ENCODE measurements at regions not wholly inside any gene's neighbourhood (a gene's known extent, or its start where the extent isn't known, plus 50 kb on each side); places are given as distances from the start of the nearest gene placed in this dataset.
"Not testable (repeated sequence)": the region's sequence is repeated elsewhere in the genome, so short reads cannot be mapped to it uniquely, and the experiment has no call there.

DNA sequence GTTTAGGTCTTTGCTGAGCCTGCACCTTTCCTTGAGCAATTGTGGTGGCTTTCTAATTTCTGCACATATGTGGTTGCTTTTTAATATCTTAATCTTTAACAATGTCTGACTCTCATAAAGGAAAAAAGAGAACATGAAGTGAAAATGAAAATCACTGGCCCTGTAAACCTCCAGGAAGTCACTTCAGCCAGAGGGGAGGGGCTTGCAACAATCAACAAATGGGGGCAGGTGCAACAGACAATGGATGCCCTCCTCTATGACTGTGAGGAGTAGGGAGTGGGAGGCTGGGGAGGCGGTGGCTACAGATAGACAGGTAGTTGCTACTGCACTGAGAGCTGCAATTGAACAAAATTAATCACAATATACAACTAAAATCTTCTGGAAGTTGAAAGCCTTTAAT, 1377.4 kb downstream of the XPNPEP1 start:
- Histone ChIP-seq H3K36me3 (ENCODE audit: insufficient read depth, low read length) (no peaks in the 10 kb centered on the region), H3K27me3 (ENCODE audit: control insufficient read depth in 1 of 2, insufficient read depth in 2 of 2, low read length in 2 of 2) (no peaks in the 10 kb centered on the region), H3K4me3 (ENCODE audit: low read depth in 1 of 2, low read length in 2 of 2) (no peak overlapping the region), H3K9ac (ENCODE audit: low read length) (no peak overlapping the region), H3K9me3 (ENCODE audit: low read length) (no peaks in the 10 kb centered on the region), H3K27ac (ENCODE audit: low read depth, low read length) (no peak overlapping the region), H3K4me1 (ENCODE audit: insufficient read depth, low read length) (no peaks in the 10 kb centered on the region)

DNA sequence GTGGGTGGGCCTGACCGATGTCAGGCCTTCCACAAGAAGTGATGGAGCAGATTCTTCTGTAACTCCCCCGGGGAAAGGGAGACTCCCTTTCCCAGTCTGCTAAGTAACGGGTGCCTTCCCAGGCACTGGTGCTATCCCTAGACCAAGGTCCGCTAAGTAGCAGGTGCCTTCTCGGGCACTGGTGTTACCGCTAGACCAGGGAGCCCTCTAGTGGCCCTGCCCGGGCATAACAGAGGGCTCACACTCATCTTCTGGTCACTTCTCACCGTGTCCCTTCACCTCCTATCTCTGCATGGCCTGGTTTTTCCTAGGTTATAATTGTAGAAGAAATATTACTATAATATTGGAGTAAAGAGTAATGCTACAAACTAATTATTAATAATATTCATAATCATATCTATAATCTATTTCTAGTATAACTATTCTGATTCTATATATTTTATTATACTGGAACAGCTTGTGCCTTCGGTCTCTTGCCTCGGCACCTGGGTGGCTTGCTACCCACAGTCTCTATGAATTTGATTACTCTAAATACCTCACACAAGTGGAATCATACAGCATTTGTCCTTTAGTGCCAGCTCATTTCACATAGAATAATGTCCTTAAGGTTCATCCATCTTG, 1378.7 kb downstream of the XPNPEP1 start:
- Histone ChIP-seq H3K36me3 (ENCODE audit: insufficient read depth, low read length) (no peaks in the 10 kb centered on the region), H3K27me3 (ENCODE audit: control insufficient read depth in 1 of 2, insufficient read depth in 2 of 2, low read length in 2 of 2) (no peaks in the 10 kb centered on the region), H3K27ac (ENCODE audit: low read depth, low read length) (no peak overlapping the region), H3K4me3 (ENCODE audit: low read depth in 1 of 2, low read length in 2 of 2) (no peak overlapping the region), H3K9me3 (ENCODE audit: low read length) (no peaks in the 10 kb centered on the region), H3K4me1 (ENCODE audit: insufficient read depth, low read length) (no peaks in the 10 kb centered on the region), H3K9ac (ENCODE audit: low read length) (no peak overlapping the region)

DNA sequence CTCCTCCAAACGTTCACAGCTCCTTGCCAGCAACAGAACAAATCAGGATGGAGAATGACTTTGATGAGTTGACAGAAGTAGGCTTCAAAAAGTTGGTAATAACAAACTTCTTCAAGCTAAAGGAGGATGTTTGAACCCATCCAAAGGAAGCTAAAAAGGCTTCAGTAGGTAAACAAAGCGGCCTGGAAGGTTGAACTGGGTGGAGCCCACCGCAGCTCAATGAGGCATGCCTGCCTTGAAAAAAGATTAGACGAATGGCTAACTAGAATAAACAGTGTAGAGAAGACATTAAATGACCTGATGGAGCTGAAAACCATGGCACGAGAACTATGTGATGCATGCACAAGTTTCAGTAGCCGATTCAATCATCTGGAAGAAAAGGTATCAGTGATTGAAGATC, 1369.0 kb upstream of the SORCS1 start:
- not testable (repeated sequence) for H3K9ac ChIP-seq (ENCODE audit: low read length); H3K4me3 ChIP-seq (ENCODE audit: low read depth in 1 of 2, low read length in 2 of 2); H3K27me3 ChIP-seq (ENCODE audit: control insufficient read depth in 1 of 2, insufficient read depth in 2 of 2, low read length in 2 of 2); H3K27ac ChIP-seq (ENCODE audit: low read depth, low read length); H3K36me3 ChIP-seq (ENCODE audit: insufficient read depth, low read length); H3K9me3 ChIP-seq (ENCODE audit: low read length); H3K4me1 ChIP-seq (ENCODE audit: insufficient read depth, low read length)

DNA sequence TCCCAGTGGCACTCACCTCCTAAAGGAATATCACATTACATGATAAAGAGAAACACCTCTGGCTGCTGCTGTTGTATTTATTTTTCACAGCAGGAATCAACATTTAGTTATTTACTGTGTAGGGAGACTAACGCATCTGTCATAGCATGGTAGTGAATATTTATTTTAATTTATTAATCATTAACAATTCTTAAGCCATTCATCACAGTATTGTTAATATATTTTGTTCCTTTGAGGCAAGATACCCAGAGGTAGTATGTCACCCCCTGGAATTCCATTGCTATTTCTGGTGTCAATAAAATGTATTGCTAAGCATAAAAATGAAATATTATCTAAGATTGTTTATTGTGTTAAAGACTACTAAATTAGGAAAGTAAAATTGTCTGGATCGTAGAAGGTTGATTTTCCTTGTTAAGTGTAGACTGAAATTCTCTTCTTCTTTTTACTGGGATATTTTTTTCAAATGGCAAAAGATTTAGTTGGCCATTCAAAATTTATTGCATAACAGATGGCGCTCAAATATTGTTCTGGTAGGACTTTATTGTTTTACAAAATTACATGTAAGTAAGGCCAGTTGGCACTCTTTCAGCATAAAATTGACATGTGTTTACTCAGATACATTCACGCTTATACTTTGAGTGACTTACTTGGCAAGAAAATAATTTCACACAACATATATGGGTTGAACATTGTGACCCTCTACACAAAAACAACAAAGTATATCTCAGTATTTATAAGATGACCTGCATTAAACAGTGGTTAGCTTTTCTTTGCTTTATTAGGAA, 1358.7 kb upstream of the SORCS1 start:
- Histone ChIP-seq H3K4me1 (ENCODE audit: insufficient read depth, low read length) (peaks cover 11% of the 10 kb centered on the region), H3K4me3 (ENCODE audit: low read depth in 1 of 2, low read length in 2 of 2) (no peak overlapping the region), H3K27me3 (ENCODE audit: control insufficient read depth in 1 of 2, insufficient read depth in 2 of 2, low read length in 2 of 2) (no peaks in the 10 kb centered on the region), H3K9ac (ENCODE audit: low read length) (no peak overlapping the region), H3K9me3 (ENCODE audit: low read length) (no peaks in the 10 kb centered on the region), H3K27ac (ENCODE audit: low read depth, low read length) (no peak overlapping the region), H3K36me3 (ENCODE audit: insufficient read depth, low read length) (no peaks in the 10 kb centered on the region)

DNA sequence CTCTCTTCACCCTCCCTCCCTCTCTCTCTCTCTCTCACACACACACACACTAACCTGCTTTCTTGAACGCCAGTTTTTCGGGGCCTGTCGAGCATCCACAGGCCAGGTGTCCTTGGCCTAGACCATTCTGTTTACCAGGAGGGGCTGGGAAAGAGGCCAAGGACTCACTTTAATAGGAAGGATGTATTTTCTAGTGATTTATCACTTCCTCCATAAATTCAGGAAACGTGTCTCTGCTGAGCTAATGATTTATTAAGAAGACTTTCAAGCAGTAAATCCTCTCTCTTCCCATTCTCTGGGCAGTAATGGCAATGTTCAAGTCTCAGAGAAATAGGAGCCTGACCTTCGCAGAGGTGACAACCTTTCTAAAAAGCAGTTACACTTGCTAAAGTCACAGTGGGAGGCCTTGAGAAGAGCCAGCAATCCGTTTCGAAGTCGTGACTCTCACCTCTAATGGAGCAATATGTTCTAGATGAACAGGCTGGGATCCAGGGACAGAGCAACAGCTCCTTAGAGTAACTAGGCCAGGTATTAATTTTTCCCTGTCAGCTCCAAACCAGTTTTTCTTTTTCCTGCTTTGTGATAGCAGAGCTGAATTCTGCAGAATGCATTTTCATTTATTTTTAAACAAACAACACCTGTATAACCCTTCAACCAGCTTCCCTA, 1357.5 kb upstream of the SORCS1 start:
- Histone ChIP-seq H3K27ac (ENCODE audit: low read depth, low read length) (no peak overlapping the region), H3K4me3 (ENCODE audit: low read depth in 1 of 2, low read length in 2 of 2) (no peak overlapping the region), H3K36me3 (ENCODE audit: insufficient read depth, low read length) (no peaks in the 10 kb centered on the region), H3K27me3 (ENCODE audit: control insufficient read depth in 1 of 2, insufficient read depth in 2 of 2, low read length in 2 of 2) (no peaks in the 10 kb centered on the region), H3K9me3 (ENCODE audit: low read length) (no peaks in the 10 kb centered on the region), H3K4me1 (ENCODE audit: insufficient read depth, low read length) (peaks cover 11% of the 10 kb centered on the region), H3K9ac (ENCODE audit: low read length) (no peak overlapping the region)

DNA sequence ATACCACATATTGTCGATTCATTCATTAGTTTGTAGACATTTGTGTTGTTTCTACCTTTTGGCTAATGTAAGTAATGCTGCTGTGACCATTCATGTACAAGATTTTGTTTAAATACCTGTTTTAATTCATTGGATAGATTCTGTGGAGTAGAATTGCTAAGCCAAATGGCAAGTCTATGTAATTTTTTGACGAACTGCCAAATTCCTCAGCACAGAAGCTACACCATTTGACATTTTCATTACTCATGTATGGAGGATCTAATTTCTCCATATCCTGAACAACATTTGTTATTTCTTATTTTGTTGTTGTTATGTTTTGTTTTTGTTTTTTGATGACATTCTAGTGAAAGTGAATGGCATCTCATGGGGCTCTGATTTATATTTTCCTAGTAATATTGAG, 1351.3 kb upstream of the SORCS1 start:
- H3K4me1 ChIP-seq (ENCODE audit: insufficient read depth, low read length), result no peaks in the 10 kb centered on the region
- no peaks in the 10 kb centered on the region for H3K27me3 ChIP-seq (ENCODE audit: control insufficient read depth in 1 of 2, insufficient read depth in 2 of 2, low read length in 2 of 2)
- H3K9ac ChIP-seq (ENCODE audit: low read length), result no peak overlapping the region
- no peak overlapping the region for H3K27ac ChIP-seq (ENCODE audit: low read depth, low read length)
- H3K36me3 ChIP-seq (ENCODE audit: insufficient read depth, low read length), result no peaks in the 10 kb centered on the region
- H3K9me3 ChIP-seq (ENCODE audit: low read length), result no peaks in the 10 kb centered on the region
- no peak overlapping the region for H3K4me3 ChIP-seq (ENCODE audit: low read depth in 1 of 2, low read length in 2 of 2)

DNA sequence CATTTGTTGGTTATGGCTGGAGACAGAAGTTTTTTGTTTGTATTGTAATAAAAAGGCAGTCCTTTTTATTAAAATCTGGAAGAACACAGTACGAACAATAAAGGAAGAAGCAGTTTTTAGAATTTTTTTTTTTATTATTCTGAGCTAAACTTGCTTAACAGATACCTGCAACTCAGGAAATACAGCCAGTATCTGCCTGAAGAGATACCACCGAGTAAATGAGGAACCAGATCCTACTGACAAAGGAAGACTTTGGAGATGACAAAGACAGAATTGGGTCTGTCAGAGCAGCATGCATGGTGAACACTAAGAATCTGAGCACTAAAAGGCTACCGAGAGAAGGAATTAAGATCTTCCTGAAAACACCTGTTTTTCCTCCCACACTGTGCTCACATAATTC, 1335.9 kb upstream of the SORCS1 start:
- no peaks in the 10 kb centered on the region for H3K4me1 ChIP-seq (ENCODE audit: insufficient read depth, low read length)
- no peak overlapping the region for H3K27ac ChIP-seq (ENCODE audit: low read depth, low read length)
- H3K9ac ChIP-seq (ENCODE audit: low read length), result no peak overlapping the region
- H3K4me3 ChIP-seq (ENCODE audit: low read depth in 1 of 2, low read length in 2 of 2), result no peak overlapping the region
- no peaks in the 10 kb centered on the region for H3K27me3 ChIP-seq (ENCODE audit: control insufficient read depth in 1 of 2, insufficient read depth in 2 of 2, low read length in 2 of 2)
- H3K9me3 ChIP-seq (ENCODE audit: low read length), result no peaks in the 10 kb centered on the region
- no peaks in the 10 kb centered on the region for H3K36me3 ChIP-seq (ENCODE audit: insufficient read depth, low read length)

DNA sequence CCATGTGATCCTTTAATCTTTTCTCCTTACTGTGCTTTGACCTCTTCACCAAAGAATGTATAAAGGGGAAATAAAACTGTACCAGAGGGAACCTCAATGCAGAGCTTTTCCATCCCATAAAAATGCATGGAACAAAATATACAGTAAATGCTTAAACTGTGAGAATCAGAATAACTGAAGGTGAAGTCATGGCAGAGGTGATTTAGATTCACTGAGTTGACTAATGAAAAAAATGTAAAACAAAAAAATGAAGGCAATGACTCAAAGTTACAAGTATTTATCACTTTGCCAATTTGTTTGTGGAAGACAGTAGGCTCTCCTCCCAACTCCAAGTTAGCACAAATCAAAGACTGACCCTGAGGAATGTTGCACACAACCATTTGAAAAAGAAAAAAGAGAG, 1331.6 kb upstream of the SORCS1 start:
- H3K4me3 ChIP-seq (ENCODE audit: low read depth in 1 of 2, low read length in 2 of 2), result no peak overlapping the region
- no peak overlapping the region for H3K27ac ChIP-seq (ENCODE audit: low read depth, low read length)
- no peaks in the 10 kb centered on the region for H3K36me3 ChIP-seq (ENCODE audit: insufficient read depth, low read length)
- no peak overlapping the region for H3K9ac ChIP-seq (ENCODE audit: low read length)
- H3K4me1 ChIP-seq (ENCODE audit: insufficient read depth, low read length), result no peaks in the 10 kb centered on the region
- no peaks in the 10 kb centered on the region for H3K27me3 ChIP-seq (ENCODE audit: control insufficient read depth in 1 of 2, insufficient read depth in 2 of 2, low read length in 2 of 2)
- no peaks in the 10 kb centered on the region for H3K9me3 ChIP-seq (ENCODE audit: low read length)

DNA sequence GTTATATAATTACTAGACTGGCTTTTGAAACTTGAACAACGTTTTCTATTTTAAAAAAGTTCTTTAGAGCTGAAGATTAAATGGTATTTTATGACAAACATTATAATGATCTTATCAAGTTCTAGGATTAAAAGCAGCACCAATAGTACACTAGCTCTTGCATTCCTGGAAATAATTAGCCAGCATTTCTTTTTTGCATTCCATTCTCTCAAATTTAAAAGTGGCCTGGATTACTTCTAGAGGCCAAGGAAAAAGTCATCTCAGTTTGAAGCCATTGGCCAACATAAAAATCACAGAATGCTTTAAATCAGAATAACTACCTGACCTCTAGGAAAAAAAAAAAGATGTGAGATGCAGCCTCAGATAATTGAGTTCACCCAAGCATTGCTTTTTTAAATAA, 1326.4 kb upstream of the SORCS1 start:
- no peak overlapping the region for H3K9ac ChIP-seq (ENCODE audit: low read length)
- H3K4me3 ChIP-seq (ENCODE audit: low read depth in 1 of 2, low read length in 2 of 2), result no peak overlapping the region
- H3K27ac ChIP-seq (ENCODE audit: low read depth, low read length), result no peak overlapping the region
- H3K27me3 ChIP-seq (ENCODE audit: control insufficient read depth in 1 of 2, insufficient read depth in 2 of 2, low read length in 2 of 2), result no peaks in the 10 kb centered on the region
- H3K36me3 ChIP-seq (ENCODE audit: insufficient read depth, low read length), result no peaks in the 10 kb centered on the region
- H3K9me3 ChIP-seq (ENCODE audit: low read length), result no peaks in the 10 kb centered on the region
- H3K4me1 ChIP-seq (ENCODE audit: insufficient read depth, low read length), result no peaks in the 10 kb centered on the region

DNA sequence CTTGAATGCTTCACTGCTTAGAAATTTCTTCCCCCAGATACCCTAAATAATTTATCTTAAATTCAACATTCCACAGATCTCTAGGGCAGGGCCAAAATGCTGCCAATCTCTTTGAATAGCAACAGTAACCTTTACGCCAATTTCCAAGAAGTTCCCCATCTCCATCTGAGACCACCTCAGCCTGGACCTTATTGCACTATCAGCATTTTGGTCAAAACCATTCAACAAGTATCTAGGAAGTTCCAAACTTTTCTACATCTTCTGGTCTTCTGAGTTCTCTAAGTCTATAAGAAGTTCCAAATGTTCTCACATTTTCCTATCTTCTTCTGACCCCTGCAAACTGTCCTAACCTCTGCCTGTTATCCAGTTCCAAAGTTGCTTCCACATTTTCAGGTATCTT, 1306.9 kb upstream of the SORCS1 start:
- no peaks in the 10 kb centered on the region for H3K27me3 ChIP-seq (ENCODE audit: control insufficient read depth in 1 of 2, insufficient read depth in 2 of 2, low read length in 2 of 2)
- H3K36me3 ChIP-seq (ENCODE audit: insufficient read depth, low read length), result no peaks in the 10 kb centered on the region
- no peaks in the 10 kb centered on the region for H3K4me1 ChIP-seq (ENCODE audit: insufficient read depth, low read length)
- H3K4me3 ChIP-seq (ENCODE audit: low read depth in 1 of 2, low read length in 2 of 2), result no peak overlapping the region
- no peak overlapping the region for H3K9ac ChIP-seq (ENCODE audit: low read length)
- no peak overlapping the region for H3K27ac ChIP-seq (ENCODE audit: low read depth, low read length)
- H3K9me3 ChIP-seq (ENCODE audit: low read length), result no peaks in the 10 kb centered on the region

DNA sequence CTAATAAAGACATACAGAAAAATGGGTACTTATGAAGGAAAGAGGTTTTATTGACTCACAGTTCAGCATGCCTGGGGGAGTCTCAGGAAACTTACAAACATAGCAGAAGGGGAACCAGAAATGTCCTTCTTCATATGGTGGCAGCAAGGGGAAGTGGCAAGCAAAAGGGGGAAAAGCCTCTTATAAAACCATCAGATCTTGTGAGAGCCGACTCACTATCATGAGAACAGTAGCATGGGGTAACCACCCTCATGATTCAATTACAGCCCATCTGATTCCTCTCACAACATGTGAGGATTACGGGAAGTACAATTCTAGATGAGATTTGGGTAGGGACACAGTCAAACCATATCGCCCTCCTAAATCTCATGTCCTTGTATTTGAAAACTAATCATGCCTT, 1305.4 kb upstream of the SORCS1 start:
- no peaks in the 10 kb centered on the region for H3K36me3 ChIP-seq (ENCODE audit: insufficient read depth, low read length)
- H3K27ac ChIP-seq (ENCODE audit: low read depth, low read length), result no peak overlapping the region
- H3K4me3 ChIP-seq (ENCODE audit: low read depth in 1 of 2, low read length in 2 of 2), result no peak overlapping the region

More for the DNA sequence above, 1305.4 kb upstream of the SORCS1 start:
- no peaks in the 10 kb centered on the region for H3K4me1 ChIP-seq (ENCODE audit: insufficient read depth, low read length)
- no peaks in the 10 kb centered on the region for H3K27me3 ChIP-seq (ENCODE audit: control insufficient read depth in 1 of 2, insufficient read depth in 2 of 2, low read length in 2 of 2)
- H3K9me3 ChIP-seq (ENCODE audit: low read length), result no peaks in the 10 kb centered on the region
- no peak overlapping the region for H3K9ac ChIP-seq (ENCODE audit: low read length)

Measured in muscle layer of colon (tissue), 2 donors.